GM23338 (cell line): ENCODE measurements at regions not wholly inside any gene's neighbourhood (a gene's known extent, or its start where the extent isn't known, plus 50 kb on each side); places are given as distances from the start of the nearest gene placed in this dataset.

Source experiments
- ATAC-seq: fragments of 200-7000 bp; cut with Tn5 transposase; 3 replicates; pipeline ENCODE4 v1.9.1; 2020
- DNase-seq: peaks from one replicate; pipeline ENCODE4 v3.0.0-alpha.2; 2015; ENCODE audit warnings: low spot score
- H2AFZ ChIP-seq: fragments of 200-600 bp; sonication (generic); 2 replicates; pipeline ENCODE4 v1.8.0; 2016; ENCODE audit warnings: antibody characterized with exemption, mild to moderate bottlenecking, moderate library complexity
- H3F3A ChIP-seq: fragments of 200-600 bp; sonication (generic); replicated peaks from 2 replicates; pipeline ENCODE4 v1.8.0; 2017; ENCODE audit warnings: antibody characterized with exemption, mixed run types, low read depth
- H3K27ac ChIP-seq: fragments of 200-600 bp; sonication (generic); 2 replicates; pipeline ENCODE4 v1.6.1; 2016; ENCODE audit warnings: low read depth
- H3K27me3 ChIP-seq: fragments of 200-600 bp; sonication (generic); 2 replicates; pipeline ENCODE4 v1.8.0; 2016; ENCODE audit warnings: mild to moderate bottlenecking, mixed run types, moderate library complexity; ENCODE audit not compliant: insufficient read depth
- H3K36me3 ChIP-seq: fragments of 200-600 bp; sonication (generic); 2 replicates; pipeline ENCODE4 v1.8.0; 2016; ENCODE audit warnings: mild to moderate bottlenecking; ENCODE audit not compliant: insufficient read depth
- H3K4me1 ChIP-seq: fragments of 200-600 bp; sonication (generic); 2 replicates; pipeline ENCODE4 v1.8.0; 2016; ENCODE audit warnings: mild to moderate bottlenecking, moderate library complexity; ENCODE audit not compliant: insufficient read depth
- H3K4me2 ChIP-seq: fragments of 200-600 bp; sonication (generic); 2 replicates; pipeline ENCODE4 v1.7.1; 2017; ENCODE audit warnings: mixed run types
- H3K4me3 ChIP-seq: fragments of 200-600 bp; sonication (generic); 2 replicates; pipeline ENCODE4 v1.6.1; 2016; ENCODE audit warnings: mixed run types
- H3K79me2 ChIP-seq: fragments of 200-600 bp; sonication (generic); replicated peaks from 2 replicates; pipeline ENCODE4 v1.8.0; 2017; ENCODE audit warnings: mild to moderate bottlenecking; ENCODE audit not compliant: insufficient read depth
- H3K9me2 ChIP-seq: fragments of 200-600 bp; sonication (generic); 2 replicates; pipeline ENCODE4 v1.8.0; 2017; ENCODE audit not compliant: insufficient read depth
- H4K20me1 ChIP-seq: fragments of 200-600 bp; sonication (generic); replicated peaks from 2 replicates; pipeline ENCODE4 v1.8.0; 2017; ENCODE audit warnings: mild to moderate bottlenecking; ENCODE audit not compliant: insufficient read depth
- H3K27ac Mint-ChIP-seq: 2 replicates; pipeline ENCODE4 v1.8.0; 2020; ENCODE audit warnings: inconsistent platforms, mild to moderate bottlenecking, moderate library complexity, mixed read lengths
- H3K27me3 Mint-ChIP-seq: 3 replicates; pipeline ENCODE4 v1.8.0; 2022; ENCODE audit warnings: low read depth, mild to moderate bottlenecking, moderate library complexity, mixed read lengths, inconsistent platforms; ENCODE audit not compliant: insufficient read depth, poor library complexity
- H3K36me3 Mint-ChIP-seq: 3 replicates; pipeline ENCODE4 v1.8.0; 2021; ENCODE audit warnings: low read depth, mild to moderate bottlenecking, inconsistent platforms, moderate library complexity, mixed read lengths
- H3K4me1 Mint-ChIP-seq: 3 replicates; pipeline ENCODE4 v1.8.0; 2020; ENCODE audit warnings: mild to moderate bottlenecking, inconsistent platforms, mixed read lengths
- H3K4me3 Mint-ChIP-seq: 3 replicates; pipeline ENCODE4 v1.8.0; 2021; ENCODE audit warnings: moderate library complexity, mild to moderate bottlenecking, inconsistent platforms, mixed read lengths
- H3K9me3 Mint-ChIP-seq: 3 replicates; pipeline ENCODE4 v1.8.0; 2020; ENCODE audit warnings: moderate library complexity, mild to moderate bottlenecking, inconsistent platforms, mixed read lengths
- CTCF ChIP-seq, 2 experiments: fragments of 200-600 bp in 1 of 2; sonication (generic) in 1 of 2; conservative IDR thresholded peaks; 2 replicates each; pipeline versions ENCODE4 v1.5.1 to v1.6.1; 2016 to 2017; ENCODE audit warnings: antibody characterized with exemption in 2 of 2, low read depth in 2 of 2, mild to moderate bottlenecking in 2 of 2, moderate library complexity in 1 of 2
- EZH2 ChIP-seq: fragments of 200-600 bp; sonication (generic); IDR thresholded peaks from one replicate; pipeline ENCODE4 v1.8.0; 2017; ENCODE audit warnings: antibody characterized with exemption, mild to moderate bottlenecking, low read depth; ENCODE audit not compliant: unreplicated experiment
- EZH2phosphoT487 ChIP-seq: fragments of 200-600 bp; sonication (generic); IDR thresholded peaks from one replicate; pipeline ENCODE4 v1.8.1; 2018; ENCODE audit warnings: antibody characterized with exemption; ENCODE audit not compliant: unreplicated experiment
- NANOG ChIP-seq: IDR thresholded peaks from 2 replicates; pipeline ENCODE4 v1.6.1; 2016; ENCODE audit warnings: antibody characterized with exemption, borderline replicate concordance
- POLR2AphosphoS5 ChIP-seq: IDR thresholded peaks from 2 replicates; pipeline ENCODE4 v1.6.1; 2016; ENCODE audit warnings: antibody characterized with exemption, low read depth
- STAT1 ChIP-seq: IDR thresholded peaks from one replicate; pipeline ENCODE4 v1.6.1; 2016; ENCODE audit warnings: antibody characterized with exemption; ENCODE audit not compliant: unreplicated experiment
- ZNF331 ChIP-seq: fragments of 250-450 bp; sonication (Bioruptor Pico); IDR thresholded peaks from 2 replicates; pipeline ENCODE4 v1.5.0; 2020; ENCODE audit warnings: low read depth, mild to moderate bottlenecking, moderate library complexity
- ZNF462 ChIP-seq: fragments of 250-450 bp; sonication (Bioruptor Pico); IDR thresholded peaks from 2 replicates; pipeline ENCODE4 v1.5.0; 2020; ENCODE audit warnings: mild to moderate bottlenecking, moderate library complexity
- TF ChIP-seq, protein P1 (sequence below): IDR thresholded peaks from 2 replicates; pipeline ENCODE4 v1.6.1; 2016; ENCODE audit warnings: antibody characterized with exemption

DNA sequence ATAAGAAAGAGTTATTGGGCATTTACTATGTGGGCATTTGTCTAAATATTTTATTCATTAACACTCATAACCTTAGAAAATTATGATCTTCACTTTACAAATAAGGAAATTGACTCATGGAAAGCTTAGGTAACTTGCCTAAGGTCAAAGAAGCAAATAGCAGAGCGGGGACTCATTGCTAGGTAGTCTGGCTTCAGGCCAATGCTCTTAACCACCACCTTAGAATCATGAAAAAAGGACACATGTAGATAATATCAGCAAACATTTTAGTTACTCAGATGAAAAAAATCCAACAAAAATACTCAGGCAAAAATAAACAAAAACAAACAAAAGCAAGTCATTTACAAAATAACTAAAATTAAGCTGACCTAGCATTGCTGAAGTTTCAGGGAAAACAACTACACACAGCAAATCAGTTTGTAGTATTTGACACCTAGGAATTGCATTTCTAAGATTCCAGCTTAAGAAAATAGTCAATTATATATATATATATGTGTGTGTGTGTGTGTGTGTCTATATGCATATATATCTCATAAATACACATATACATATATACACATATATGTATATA lies 166.0 kb downstream of the HMHB1 start:
- Mint-ChIP-seq H3K27me3 (no peaks in the 10 kb centered on the region), H3K27ac (no peak overlapping the region), H3K4me3 (no peak overlapping the region), H3K36me3 (no peaks in the 10 kb centered on the region), H3K4me1 (peaks cover 5% of the 10 kb centered on the region; the same call in 2 of the 3 replicates), H3K9me3 (no peaks in the 10 kb centered on the region)
- H3F3A ChIP-seq: no peaks in the 10 kb centered on the region
- H3K79me2 ChIP-seq: no peaks in the 10 kb centered on the region
- H3K27ac ChIP-seq: no peak overlapping the region
- no peaks in the 10 kb centered on the region for H3K4me1 ChIP-seq
- TF ChIP-seq POLR2AphosphoS5 (no peak), CTCF (conservative IDR thresholded peaks at IDR 0.05; ENCODE audit: low read depth in 2 of 2) (no peak), ZNF331 (CRISPR knock-in tag) (no peak), STAT1 (no peak), EZH2phosphoT487 (no peak)
- TF ChIP-seq, protein P1, sequence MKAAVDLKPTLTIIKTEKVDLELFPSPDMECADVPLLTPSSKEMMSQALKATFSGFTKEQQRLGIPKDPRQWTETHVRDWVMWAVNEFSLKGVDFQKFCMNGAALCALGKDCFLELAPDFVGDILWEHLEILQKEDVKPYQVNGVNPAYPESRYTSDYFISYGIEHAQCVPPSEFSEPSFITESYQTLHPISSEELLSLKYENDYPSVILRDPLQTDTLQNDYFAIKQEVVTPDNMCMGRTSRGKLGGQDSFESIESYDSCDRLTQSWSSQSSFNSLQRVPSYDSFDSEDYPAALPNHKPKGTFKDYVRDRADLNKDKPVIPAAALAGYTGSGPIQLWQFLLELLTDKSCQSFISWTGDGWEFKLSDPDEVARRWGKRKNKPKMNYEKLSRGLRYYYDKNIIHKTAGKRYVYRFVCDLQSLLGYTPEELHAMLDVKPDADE: no peak
- no peak for ATAC-seq
- no peaks in the 10 kb centered on the region for H3K36me3 ChIP-seq
- H3K4me2 ChIP-seq: no peak overlapping the region
- H3K4me3 ChIP-seq: no peak overlapping the region
- no peaks in the 10 kb centered on the region for H3K9me2 ChIP-seq
- DNase-seq: no peak
- no peaks in the 10 kb centered on the region for H3K27me3 ChIP-seq
- H4K20me1 ChIP-seq: no peaks in the 10 kb centered on the region
- H2AFZ ChIP-seq: no peak overlapping the region

DNA sequence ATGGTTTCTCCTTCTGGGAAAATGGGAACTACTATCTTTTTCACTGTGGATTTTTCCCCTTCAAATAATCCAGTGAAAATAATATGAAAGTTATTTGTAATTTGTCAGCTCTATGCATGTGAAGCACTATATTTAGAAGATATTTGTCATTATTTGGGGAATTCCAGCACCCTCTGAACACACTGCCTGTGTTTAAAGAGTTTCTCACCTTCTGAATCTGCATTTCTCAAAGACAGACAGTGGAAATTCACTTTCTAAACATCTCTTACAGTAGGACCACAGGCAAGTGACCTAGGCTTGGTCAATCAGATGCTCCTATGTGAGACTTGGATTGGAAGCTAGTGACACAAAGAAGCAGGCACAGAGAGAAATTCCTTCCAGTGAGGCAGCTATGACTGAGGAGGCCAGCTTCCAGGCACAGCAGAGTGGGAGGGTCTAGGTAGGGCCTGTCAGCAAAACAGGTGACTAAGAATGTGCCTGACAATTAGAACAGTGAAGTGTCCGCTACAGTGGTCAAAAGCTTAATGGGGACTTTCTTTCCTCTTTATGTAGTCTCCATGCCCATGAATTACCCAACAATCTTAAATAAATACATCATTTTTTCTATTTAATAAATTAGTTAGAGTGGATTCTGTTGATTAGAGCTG lies 167.2 kb downstream of the HMHB1 start:
- no peaks in the 10 kb centered on the region for H3K27me3 ChIP-seq
- ATAC-seq (no peak), DNase-seq (peak; percentile 18)
- Mint-ChIP-seq H3K27me3 (no peaks in the 10 kb centered on the region), H3K27ac (no peak overlapping the region), H3K36me3 (no peaks in the 10 kb centered on the region), H3K4me3 (no peak overlapping the region), H3K4me1 (peaks cover 2% of the 10 kb centered on the region; the same call in 1 of the 3 replicates), H3K9me3 (no peaks in the 10 kb centered on the region)
- H3K4me3 ChIP-seq: no peak overlapping the region
- H4K20me1 ChIP-seq: no peaks in the 10 kb centered on the region
- no peaks in the 10 kb centered on the region for H3K79me2 ChIP-seq
- H3K4me1 ChIP-seq: no peaks in the 10 kb centered on the region
- no peak overlapping the region for H3K4me2 ChIP-seq
- no peaks in the 10 kb centered on the region for H3F3A ChIP-seq
- no peak overlapping the region for H3K27ac ChIP-seq
- H2AFZ ChIP-seq: no peak overlapping the region
- H3K9me2 ChIP-seq: no peaks in the 10 kb centered on the region
- no peaks in the 10 kb centered on the region for H3K36me3 ChIP-seq
- no peak for TF ChIP-seq NANOG
- TF ChIP-seq ZNF462: no peak
- TF ChIP-seq EZH2: no peak
- no peak for TF ChIP-seq CTCF (conservative IDR thresholded peaks at IDR 0.05; ENCODE audit: low read depth in 2 of 2)
